K562 (cell line): ENCODE measurements at regions not wholly inside any gene's neighbourhood (a gene's known extent, or its start where the extent isn't known, plus 50 kb on each side); places are given as distances from the start of the nearest gene placed in this dataset.

Source experiments
- ATAC-seq: fragments of 200-7000 bp; cut with Tn5 transposase; 3 replicates; pipeline ENCODE4 v1.9.1; 2020; ENCODE audit warnings: moderate library complexity
- BruUV-seq: library from RNA; stranded (reverse); fragments of 400-500 nt; replicated peaks from 2 replicates; lab custom pipeline; 2021; lab: Mats Ljungman, UMichigan
- CTCF ChIA-PET: fragments of 300-600 bp; formaldehyde crosslinking; extraction: SDS; loops from one replicate; lab custom pipeline; 2021; ENCODE audit warnings: low intra/inter-chr PET ratio; lab: Yijun Ruan, JAX
- POLR2A ChIA-PET: fragments of 300-600, 350-650 bp; sonication (Branson Sonifier 250); formaldehyde crosslinking; extraction: SDS; loops from one replicate; lab custom pipeline; 2021; ENCODE audit warnings: antibody characterized with exemption, inconsistent platforms; lab: Yijun Ruan, JAX
- DNase-seq, 4 experiments: peaks; one replicate each; pipeline versions ENCODE4 v3.0.0 to v3.0.0-alpha.2; 2011 to 2018; ENCODE audit warnings: low spot score in 3 of 4, mixed read lengths in 3 of 4; ENCODE audit errors: extremely low read depth in 1 of 4
- FAIRE-seq: peaks from 2 replicates; lab custom pipeline; 2011; peaks lifted over from hg19 to GRCh38; lab: Jason Lieb, UNC
- H2AFZ ChIP-seq: 2 replicates; pipeline ENCODE4 v1.6.0; 2011; ENCODE audit warnings: low read depth, low read length, control low read depth, inconsistent platforms
- H3K27ac ChIP-seq: fragments of 200-600 bp; 3 replicates; pipeline ENCODE4 v1.8.0; 2011; ENCODE audit warnings: low read depth, mild to moderate bottlenecking, control low read depth, inconsistent platforms, low read length, moderate library complexity, mixed read lengths; ENCODE audit errors: extremely low read depth
- H3K27me3 ChIP-seq, 2 experiments: fragments of 300-600 bp in 1 of 2; 2 replicates in 1 of 2; 3 replicates in 1 of 2; pipeline versions ENCODE4 v1.6.0 to v1.8.0; 2011; ENCODE audit warnings: inconsistent platforms in 2 of 2, low read length in 2 of 2, mild to moderate bottlenecking in 1 of 2, mixed read lengths in 1 of 2, moderate library complexity in 1 of 2; ENCODE audit not compliant: control insufficient read depth in 2 of 2, insufficient read depth in 2 of 2
- H3K36me3 ChIP-seq: fragments of 300-600 bp; 3 replicates; pipeline ENCODE4 v1.8.0; 2011; ENCODE audit warnings: mild to moderate bottlenecking, low read length, inconsistent platforms; ENCODE audit not compliant: control insufficient read depth, insufficient read depth
- H3K4me1 ChIP-seq, 2 experiments: fragments of 200-600 bp in 1 of 2; replicated peaks in 1 of 2; 2 replicates in 1 of 2; 3 replicates in 1 of 2; pipeline versions ENCODE4 v1.5.1 to v1.8.0; 2011; ENCODE audit warnings: inconsistent platforms in 2 of 2, low read length in 2 of 2, mild to moderate bottlenecking in 1 of 2, mixed read lengths in 1 of 2, moderate library complexity in 1 of 2; ENCODE audit not compliant: control insufficient read depth in 2 of 2, insufficient read depth in 2 of 2
- H3K4me2 ChIP-seq: 2 replicates; pipeline ENCODE4 v1.6.1; 2011; ENCODE audit warnings: low read length, control low read depth, inconsistent platforms, mixed read lengths; ENCODE audit not compliant: insufficient read depth
- H3K4me3 ChIP-seq: fragments of 200-600 bp; sonication (generic), shearing (Covaris generic); 2 replicates; pipeline ENCODE4 v1.5.1; 2016; ENCODE audit warnings: control low read depth, inconsistent platforms
- H3K79me2 ChIP-seq: fragments of 200-600 bp; 3 replicates; pipeline ENCODE4 v1.8.0; 2011; ENCODE audit warnings: low read length, inconsistent platforms; ENCODE audit not compliant: control insufficient read depth, insufficient read depth
- H3K9ac ChIP-seq, 2 experiments: 2 replicates each; pipeline versions ENCODE4 v1.6.0 to v1.6.1; 2011; ENCODE audit warnings: low read depth in 2 of 2, low read length in 2 of 2, control low read depth in 1 of 2, inconsistent platforms in 1 of 2, mild to moderate bottlenecking in 1 of 2, mixed read lengths in 1 of 2; ENCODE audit not compliant: insufficient read depth in 1 of 2
- H3K9me1 ChIP-seq: one replicate; pipeline ENCODE4 v1.6.0; 2011; ENCODE audit warnings: inconsistent platforms, mild to moderate bottlenecking, low read length, moderate library complexity; ENCODE audit not compliant: control insufficient read depth, insufficient read depth
- H3K9me3 ChIP-seq: replicated peaks from 2 replicates; pipeline ENCODE4 v1.5.1; 2011; ENCODE audit warnings: low read depth, low read length, inconsistent platforms; ENCODE audit not compliant: control insufficient read depth, insufficient read depth
- H4K20me1 ChIP-seq: replicated peaks from 2 replicates; pipeline ENCODE4 v1.6.1; 2011; ENCODE audit warnings: low read length, inconsistent platforms, mixed read lengths; ENCODE audit not compliant: control insufficient read depth, insufficient read depth
- CTCF ChIP-seq, 3 experiments: IDR thresholded peaks in 2 of 3; conservative IDR thresholded peaks in 1 of 3; 2 replicates each; pipeline ENCODE4 v1.5.1; 2011 to 2012; ENCODE audit warnings: low read length in 3 of 3, mild to moderate bottlenecking in 3 of 3, control low read depth in 2 of 3, improper control_type of control experiment in 1 of 3, inconsistent platforms in 1 of 3, low read depth in 1 of 3, mixed read lengths in 1 of 3, moderate library complexity in 1 of 3; ENCODE audit not compliant: insufficient read depth in 2 of 3
- FOSL1 ChIP-seq: fragments of 200-800 bp; sonication (Bioruptor generic); conservative IDR thresholded peaks from 2 replicates; pipeline ENCODE4 v1.6.1; 2016; ENCODE audit warnings: missing genetic modification characterization, missing compliant biosample characterization
- ID3 ChIP-seq, 2 experiments: fragments of 250-450 bp in 1 of 2; fragments of 450-650 bp in 1 of 2; sonication (Bioruptor Pico) in 1 of 2; IDR thresholded peaks; 2 replicates each; pipeline versions ENCODE4 v1.6.1 to v1.8.0; 2016 to 2021; ENCODE audit warnings: mild to moderate bottlenecking in 2 of 2, moderate library complexity in 2 of 2, missing compliant biosample characterization in 1 of 2, missing genetic modification characterization in 1 of 2
- NR2C2 ChIP-seq, 2 experiments: fragments of 200-800 bp in 1 of 2; sonication (Bioruptor generic) in 1 of 2; sonication (generic) in 1 of 2; formaldehyde crosslinking in 1 of 2; IDR thresholded peaks; 2 replicates each; pipeline versions ENCODE4 v1.6.1 to v1.8.0; 2016 to 2022; ENCODE audit warnings: mild to moderate bottlenecking in 1 of 2, missing compliant biosample characterization in 1 of 2, missing genetic modification characterization in 1 of 2, missing genetic modification reagents in 1 of 2
- RFX1 ChIP-seq: fragments of 450-650 bp; IDR thresholded peaks from 2 replicates; pipeline ENCODE4 v1.6.1; 2016; ENCODE audit warnings: mild to moderate bottlenecking, moderate library complexity
- TBP ChIP-seq: optimal IDR thresholded peaks from 2 replicates; pipeline ENCODE3; 2011; ENCODE audit warnings: low read depth, low read length, improper control_type of control experiment
- ZEB2 ChIP-seq: fragments of 450-650 bp; IDR thresholded peaks from 2 replicates; pipeline ENCODE4 v1.6.1; 2016
- WGBS: fragments of 100-300 bp; shearing (Covaris generic); methylation state at CpG from one replicate; pipeline ENCODE4 v1.1.6; 2016; ENCODE audit warnings: low coverage, mixed read lengths; ENCODE audit not compliant: insufficient coverage; ENCODE audit errors: missing lambda C conversion rate; 5-methylcytosine and 5-hydroxymethylcytosine counted together
- in situ Hi-C: fragments of 300-500 bp; cut with MboI; formaldehyde crosslinking; loops from 4 replicates; pipeline ENCODE4 v1.15.0; 2018; ENCODE audit warnings: inconsistent platforms, mixed read lengths
- intact Hi-C: fragments of 100-400 bp; cut with micrococcal nuclease; formaldehyde crosslinking; loops from 2 replicates; pipeline ENCODE4 v1.14.2; 2022

DNA sequence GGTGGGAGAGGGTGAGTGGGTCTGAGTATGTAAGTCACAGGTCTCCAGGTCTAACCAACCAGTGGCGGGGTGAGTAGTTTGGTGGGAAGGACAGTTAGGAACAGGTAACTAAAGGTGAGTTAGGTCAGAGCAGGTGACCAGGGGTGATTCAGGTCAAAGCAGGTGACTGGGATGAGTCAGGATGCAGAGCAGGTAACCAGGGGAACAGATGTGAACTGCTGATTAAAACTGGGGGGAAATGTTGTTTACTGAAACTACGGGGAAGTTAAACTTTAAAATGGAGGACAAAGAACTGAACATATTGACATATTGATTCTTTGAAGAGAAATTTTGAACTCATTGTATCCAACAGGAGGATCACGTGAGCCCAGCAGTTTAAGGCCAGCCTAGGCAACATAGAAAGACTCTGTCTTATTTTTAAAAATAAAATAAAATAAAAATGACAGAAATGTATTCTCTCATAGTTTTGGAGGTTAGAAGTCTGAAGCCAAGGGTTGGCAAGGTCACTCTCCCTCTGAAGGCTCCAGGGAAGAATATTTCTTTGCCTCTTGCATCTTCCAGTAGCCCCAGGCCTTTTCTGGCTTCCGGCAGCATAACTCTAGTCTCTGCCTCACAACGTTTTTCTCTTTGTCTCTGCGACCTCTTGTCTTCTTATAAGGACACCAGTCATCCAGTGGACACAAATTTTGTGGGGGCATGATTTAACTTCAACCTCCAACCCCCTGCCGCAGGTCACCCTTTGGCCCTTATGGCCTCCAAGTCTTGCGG, 64.3 kb upstream of the TINAGL1 start:
- Histone ChIP-seq H3K4me2 (no peak overlapping the region), H2AFZ (no peak overlapping the region), H3K9me1 (no peaks in the 10 kb centered on the region), H4K20me1 (peaks cover 4% of the 10 kb centered on the region), H3K9me3 (no peaks in the 10 kb centered on the region), H3K79me2 (no peaks in the 10 kb centered on the region), H3K4me3 (no peak overlapping the region), H3K27ac (no peak overlapping the region), H3K9ac (no peak overlapping the region), H3K36me3 (no peaks in the 10 kb centered on the region), H3K4me1 (peaks cover 0 to 6% of the 10 kb centered on the region in 2 experiments; a peak in 2 of 5 replicates), H3K27me3 (peaks cover 31 to 64% of the 10 kb centered on the region in 2 experiments)
- no peak for FAIRE-seq
- no TSS peak for BruUV-seq
- no peak for DNase-seq
- ChIA-PET POLR2A (no interaction called here), CTCF (no interaction called here)
- WGBS = 3% methylated on average over 8 of the region's 8 CpGs
- ATAC-seq = no peak
- peak; percentile 77 for TF ChIP-seq FOSL1 (tag)
- no peak for TF ChIP-seq TBP
- peak; percentile 83 for TF ChIP-seq ZEB2
- peak; percentile 41 for TF ChIP-seq RFX1
- no peak for TF ChIP-seq NR2C2 (CRISPR knock-in tag; IDR thresholded peaks at IDR 0.05)
- TF ChIP-seq NR2C2 (tag; IDR thresholded peaks at IDR 0.05) = peak; percentile 32; the same call in 1 of the 2 replicates
- intact Hi-C loops (no loop called here), in situ Hi-C loops (no loop called here)

DNA sequence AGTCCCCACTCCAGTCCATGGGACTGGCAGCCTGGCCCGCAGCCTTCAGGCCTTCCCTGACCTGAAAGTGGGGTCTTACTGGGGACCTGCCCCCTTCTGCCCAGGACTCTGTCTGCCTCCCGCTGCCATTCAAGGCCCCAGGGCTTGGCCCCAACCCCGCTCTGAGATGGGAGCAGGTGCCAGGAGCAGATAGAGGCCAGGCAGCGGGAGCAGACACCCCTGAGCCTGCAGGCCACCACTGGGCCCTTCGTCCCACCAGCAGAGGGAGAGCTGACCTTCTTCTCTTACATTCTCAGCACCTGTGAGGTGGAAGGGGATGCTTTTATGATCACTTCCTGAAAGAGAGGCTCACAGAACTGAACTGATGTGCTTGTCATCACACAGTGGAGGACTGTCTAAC, 62.2 kb upstream of the TINAGL1 start:
- in situ Hi-C loops (no loop called here), intact Hi-C loops (no loop called here)
- FAIRE-seq (no peak), ATAC-seq (peak; percentile 67), DNase-seq (no peak)
- no peak overlapping the region for H3K4me3 ChIP-seq
- no peak overlapping the region for H3K27ac ChIP-seq
- no peaks in the 10 kb centered on the region for H3K79me2 ChIP-seq
- TF ChIP-seq ID3 (CRISPR knock-in tag; IDR thresholded peaks at IDR 0.05) (no peak), ID3 (tag; IDR thresholded peaks at IDR 0.05) (no peak), CTCF (IDR thresholded peaks at IDR 0.05 in 2 of 3, conservative IDR thresholded peaks at IDR 0.05 in 1 of 3; ENCODE audit: insufficient read depth in 2 of 3, low read depth in 1 of 3, low read length in 3 of 3) (peak in 2 of 3 experiments; percentile 12 to 20; a peak in 1 of 6 replicates)
- H4K20me1 ChIP-seq = peaks cover 2% of the 10 kb centered on the region
- H3K4me2 ChIP-seq = no peak overlapping the region
- no peak overlapping the region for H3K9ac ChIP-seq
- no TSS peak for BruUV-seq
- H3K9me1 ChIP-seq = no peaks in the 10 kb centered on the region
- H3K36me3 ChIP-seq = no peaks in the 10 kb centered on the region
- peaks cover 28 to 49% of the 10 kb centered on the region in 2 experiments for H3K27me3 ChIP-seq
- no peaks in the 10 kb centered on the region for H3K9me3 ChIP-seq
- CTCF ChIA-PET = no interaction called here
- 10% methylated on average over 5 of the region's 5 CpGs for WGBS
- POLR2A ChIA-PET = interaction anchor here (1.1 kb wide), 1 partner anchor 8 kb away, joined by 4 read pairs; no protein-coding TSS in a partner anchor
- H3K4me1 ChIP-seq = peaks cover 0 to 3% of the 10 kb centered on the region in 2 experiments; a peak in 1 of 5 replicates
- H2AFZ ChIP-seq = no peak overlapping the region
